ENCODE measurements at regions not wholly inside any gene's neighbourhood (a gene's known extent, or its start where the extent isn't known, plus 50 kb on each side); places are given as distances from the start of the nearest gene placed in this dataset.
"Not testable (repeated sequence)": the region's sequence is repeated elsewhere in the genome, so short reads cannot be mapped to it uniquely, and the experiment has no call there.

GRCh38 chr5:67817652-67818051 lies 397.9 kb upstream of the PIK3R1 start:
- DNase-seq (ENCODE audit: low read depth in 4 of 4, low spot score in 1 of 4), result no peak

GRCh38 chr5:67816456-67816855 lies 399.1 kb upstream of the PIK3R1 start:
- no peak for DNase-seq (ENCODE audit: low read depth in 4 of 4, low spot score in 1 of 4)

- DNase-seq (ENCODE audit: low read depth in 4 of 4, low spot score in 1 of 4), result no peak
Measured at GRCh38 chr5:67815455-67816391, 399.8 kb upstream of the PIK3R1 start.

- no peak for DNase-seq (ENCODE audit: low read depth in 4 of 4, low spot score in 1 of 4)
Measured at GRCh38 chr5:67814569-67815311, 400.8 kb upstream of the PIK3R1 start.

GRCh38 chr5:67813877-67814539 lies 401.5 kb upstream of the PIK3R1 start:
- no peak for DNase-seq (ENCODE audit: low read depth in 4 of 4, low spot score in 1 of 4)

GRCh38 chr5:67809589-67809988 lies 406.0 kb upstream of the PIK3R1 start:
- no peak for DNase-seq (ENCODE audit: low read depth in 4 of 4, low spot score in 1 of 4)

- DNase-seq (ENCODE audit: low read depth in 4 of 4, low spot score in 1 of 4), result no peak
Measured at GRCh38 chr5:67808340-67808739, 407.2 kb upstream of the PIK3R1 start.

- no peak for DNase-seq (ENCODE audit: low read depth in 4 of 4, low spot score in 1 of 4)
Measured at GRCh38 chr5:67807439-67807888, 408.1 kb upstream of the PIK3R1 start.

- DNase-seq (ENCODE audit: low read depth in 4 of 4, low spot score in 1 of 4), result no peak
Measured at GRCh38 chr5:67806654-67807438, 408.7 kb upstream of the PIK3R1 start.

- DNase-seq (ENCODE audit: low read depth in 4 of 4, low spot score in 1 of 4), result no peak
Measured at GRCh38 chr5:67805666-67806348, 409.7 kb upstream of the PIK3R1 start.

GRCh38 chr5:67802766-67803165 lies 412.8 kb upstream of the PIK3R1 start:
- no peak for DNase-seq (ENCODE audit: low read depth in 4 of 4, low spot score in 1 of 4)

- DNase-seq (ENCODE audit: low read depth in 4 of 4, low spot score in 1 of 4), result no peak
Measured at GRCh38 chr5:67799732-67800234, 415.8 kb upstream of the PIK3R1 start.

GRCh38 chr5:67798470-67798869 lies 417.1 kb upstream of the PIK3R1 start:
- not testable (repeated sequence) for DNase-seq (ENCODE audit: low read depth in 4 of 4, low spot score in 1 of 4)

- no peak for DNase-seq (ENCODE audit: low read depth in 4 of 4, low spot score in 1 of 4)
Measured at GRCh38 chr5:67795781-67796477, 419.6 kb upstream of the PIK3R1 start.

GRCh38 chr5:67793966-67794365 lies 421.6 kb upstream of the PIK3R1 start:
- no peak for DNase-seq (ENCODE audit: low read depth in 4 of 4, low spot score in 1 of 4)

- DNase-seq (ENCODE audit: low read depth in 4 of 4, low spot score in 1 of 4), result no peak
Measured at GRCh38 chr5:67793418-67793817, 422.1 kb upstream of the PIK3R1 start.

- no peak for DNase-seq (ENCODE audit: low read depth in 4 of 4, low spot score in 1 of 4)
Measured at GRCh38 chr5:67792891-67793290, 422.7 kb upstream of the PIK3R1 start.

- DNase-seq (ENCODE audit: low read depth in 4 of 4, low spot score in 1 of 4), result no peak
Measured at GRCh38 chr5:67790390-67790789, 425.2 kb upstream of the PIK3R1 start.

GRCh38 chr5:67779893-67780623 lies 435.5 kb upstream of the PIK3R1 start:
- not testable (repeated sequence) for DNase-seq (ENCODE audit: low read depth in 4 of 4, low spot score in 1 of 4)
